Liver (tissue), 8 donors: ENCODE measurements at regions not wholly inside any gene's neighbourhood (a gene's known extent, or its start where the extent isn't known, plus 50 kb on each side); places are given as distances from the start of the nearest gene placed in this dataset.
A peak's percentile ranks its signal among the peaks of the same experiment; 100 is the strongest.

Source experiments
- DNase-seq: peaks from one replicate; pipeline ENCODE4 v3.0.0-alpha.2; 2017; ENCODE audit warnings: low spot score
- H3K27ac ChIP-seq, 2 donors: one replicate each; pipeline ENCODE4 v1.7.0; 2013; ENCODE audit warnings: inconsistent platforms in 2 of 2, low read length in 2 of 2, control low read depth in 1 of 2, low read depth in 1 of 2, mild to moderate bottlenecking in 1 of 2
- H3K27me3 ChIP-seq, 4 donors: one replicate each; pipeline versions ENCODE4 v1.6.1 to v1.7.0; 2013; ENCODE audit warnings: low read length in 3 of 4, inconsistent platforms in 1 of 4, mild to moderate bottlenecking in 1 of 4, moderate library complexity in 1 of 4; ENCODE audit not compliant: control insufficient read depth in 4 of 4, insufficient read depth in 4 of 4
- H3K36me3 ChIP-seq, 4 donors: one replicate each; pipeline versions ENCODE4 v1.6.1 to v1.7.0; 2013; ENCODE audit warnings: low read length in 3 of 4, mild to moderate bottlenecking in 3 of 4, low read depth in 1 of 4, moderate library complexity in 1 of 4; ENCODE audit not compliant: control insufficient read depth in 4 of 4, insufficient read depth in 3 of 4
- H3K4me1 ChIP-seq, 4 donors: one replicate each; pipeline versions ENCODE4 v1.6.1 to v1.7.0; 2013; ENCODE audit warnings: low read length in 3 of 4, mild to moderate bottlenecking in 3 of 4, moderate library complexity in 1 of 4; ENCODE audit not compliant: control insufficient read depth in 4 of 4, insufficient read depth in 4 of 4
- H3K4me3 ChIP-seq, 3 donors: one replicate each; pipeline versions ENCODE4 v1.6.1 to v1.7.0; 2013; ENCODE audit warnings: low read length in 3 of 3, control low read depth in 1 of 3, low read depth in 1 of 3, mild to moderate bottlenecking in 1 of 3
- H3K9ac ChIP-seq, 2 donors: one replicate each; pipeline ENCODE4 v1.7.0; 2013; ENCODE audit warnings: low read length in 2 of 2, mild to moderate bottlenecking in 2 of 2, moderate library complexity in 2 of 2, control low read depth in 1 of 2, low read depth in 1 of 2
- H3K9me3 ChIP-seq, 4 donors: one replicate each; pipeline versions ENCODE4 v1.6.1 to v1.7.0; 2013; ENCODE audit warnings: low read length in 3 of 4; ENCODE audit not compliant: control insufficient read depth in 4 of 4
- EGR1 ChIP-seq, 2 donors: IDR thresholded peaks; 2 replicates each; pipeline ENCODE4 v1.6.1; 2016 to 2018; ENCODE audit warnings: antibody characterized with exemption in 2 of 2, low read depth in 2 of 2
- FOXA1 ChIP-seq: IDR thresholded peaks from 2 replicates; pipeline ENCODE4 v1.6.1; 2016; ENCODE audit warnings: antibody characterized with exemption
- FOXA2 ChIP-seq: IDR thresholded peaks from 2 replicates; pipeline ENCODE4 v1.6.1; 2016; ENCODE audit warnings: antibody characterized with exemption
- GABPA ChIP-seq, 2 donors: IDR thresholded peaks in 1 of 2; conservative IDR thresholded peaks in 1 of 2; 2 replicates each; pipeline ENCODE4 v1.6.1; 2016; ENCODE audit warnings: antibody characterized with exemption in 2 of 2, mild to moderate bottlenecking in 1 of 2, moderate library complexity in 1 of 2
- HNF4A ChIP-seq, 2 donors: conservative IDR thresholded peaks; 2 replicates each; pipeline ENCODE4 v1.6.1; 2016; ENCODE audit warnings: antibody characterized with exemption in 2 of 2, mild to moderate bottlenecking in 2 of 2
- HNF4G ChIP-seq: IDR thresholded peaks from 2 replicates; pipeline ENCODE4 v1.6.1; 2016; ENCODE audit warnings: antibody characterized with exemption
- JUND ChIP-seq, 2 donors: IDR thresholded peaks; 2 replicates each; pipeline ENCODE4 v1.6.1; 2016; ENCODE audit warnings: antibody characterized with exemption in 2 of 2
- NR2F2 ChIP-seq: IDR thresholded peaks from 2 replicates; pipeline ENCODE4 v1.6.1; 2016; ENCODE audit warnings: antibody characterized with exemption
- RAD21 ChIP-seq, 2 donors: IDR thresholded peaks; 2 replicates each; pipeline ENCODE4 v1.6.1; 2016; ENCODE audit warnings: antibody characterized with exemption in 2 of 2, mild to moderate bottlenecking in 2 of 2
- RXRA ChIP-seq, 2 donors: IDR thresholded peaks; 2 replicates each; pipeline ENCODE4 v1.6.1; 2017 to 2018; ENCODE audit warnings: antibody characterized with exemption in 2 of 2, mild to moderate bottlenecking in 1 of 2
- SP1 ChIP-seq: IDR thresholded peaks from 2 replicates; pipeline ENCODE4 v1.6.1; 2018; ENCODE audit warnings: antibody characterized with exemption, mild to moderate bottlenecking
- TAF1 ChIP-seq: conservative IDR thresholded peaks from 2 replicates; pipeline ENCODE4 v1.6.1; 2016; ENCODE audit warnings: antibody characterized with exemption, mild to moderate bottlenecking
- YY1 ChIP-seq: IDR thresholded peaks from 2 replicates; pipeline ENCODE4 v1.6.1; 2016; ENCODE audit warnings: antibody characterized with exemption, mild to moderate bottlenecking
- WGBS: extraction: QIAGEN DNeasy Blood & Tissue Kit; methylation state at CpG from one replicate; pipeline ENCODE4 v1.1.7; 2013; 5-methylcytosine and 5-hydroxymethylcytosine counted together
- TF ChIP-seq, protein P1 (sequence below): IDR thresholded peaks from 2 replicates; pipeline ENCODE4 v1.6.1; 2016; ENCODE audit warnings: antibody characterized with exemption
- TF ChIP-seq, protein P2 (sequence below): IDR thresholded peaks from 2 replicates; pipeline ENCODE4 v1.6.1; 2016; ENCODE audit warnings: antibody characterized with exemption
- TF ChIP-seq, protein P3 (sequence below): fragments of 150-350 bp; IDR thresholded peaks from 2 replicates; pipeline ENCODE4 v1.5.1; 2017; ENCODE audit warnings: improper control_type of control experiment, low read depth, low read length; ENCODE audit not compliant: missing input control
- TF ChIP-seq, protein P4 (sequence below): IDR thresholded peaks from 2 replicates; pipeline ENCODE4 v1.6.1; 2016; ENCODE audit warnings: antibody characterized with exemption
- TF ChIP-seq, protein P5 (sequence below): IDR thresholded peaks from 2 replicates; pipeline ENCODE4 v1.6.1; 2016; ENCODE audit warnings: antibody characterized with exemption, mild to moderate bottlenecking
- donor health status: healthy.
- donor health status: healthy.
- donor health status: healthy.
- donor health status: healthy.
- donor health status: healthy.

DNA sequence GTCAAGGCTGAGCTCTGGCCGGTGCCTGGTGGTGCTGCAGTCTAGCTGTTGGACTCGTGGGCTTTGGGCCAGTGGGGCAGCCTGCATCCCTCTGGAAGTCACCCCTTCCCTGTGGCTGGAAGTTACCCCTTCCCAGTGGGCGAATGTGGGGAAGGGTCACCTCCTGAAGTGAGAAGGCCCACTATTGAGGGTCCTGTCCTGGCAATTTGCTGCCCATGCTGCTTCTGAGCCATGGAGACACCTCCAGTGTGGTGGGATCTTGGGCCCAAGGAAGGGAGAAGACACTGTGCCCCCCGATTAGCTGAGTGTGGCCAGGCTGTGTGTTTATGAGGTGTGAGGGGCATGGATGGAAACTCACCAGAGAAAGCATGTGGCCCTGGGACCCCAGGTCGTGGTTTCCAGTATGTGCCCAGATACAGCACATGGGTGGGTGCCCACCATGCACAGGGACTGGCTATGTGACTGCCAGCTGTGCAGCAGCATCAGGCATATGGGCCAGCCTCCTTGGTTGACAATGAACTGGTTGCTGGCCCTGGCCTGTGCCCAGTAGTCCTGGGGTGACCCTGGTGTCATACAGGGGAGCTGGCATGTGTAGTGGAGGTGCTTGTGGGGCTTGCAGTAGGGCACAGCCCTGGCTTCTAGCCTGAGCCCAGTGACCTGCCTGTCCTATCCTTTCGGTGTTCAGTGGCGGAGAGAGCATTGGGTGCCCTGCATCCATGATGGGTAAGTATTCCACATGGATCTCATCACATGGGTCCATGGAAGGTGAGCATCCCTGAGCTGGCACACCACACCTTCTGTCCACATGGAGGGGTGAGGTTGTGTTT lies 221.2 kb downstream of the SNRPN start:
- H3K36me3 ChIP-seq: no peaks in the 10 kb centered on the region
- TF ChIP-seq NR2F2 (no peak), HNF4G (no peak), RAD21 (IDR thresholded peaks at IDR 0.05) (no peak), FOXA2 (no peak), GABPA (IDR thresholded peaks at IDR 0.05 in 1 of 2, conservative IDR thresholded peaks at IDR 0.05 in 1 of 2) (no peak), EGR1 (IDR thresholded peaks at IDR 0.05; ENCODE audit: low read depth in 2 of 2) (no peak), FOXA1 (no peak), TAF1 (no peak), SP1 (no peak), JUND (IDR thresholded peaks at IDR 0.05) (no peak), HNF4A (conservative IDR thresholded peaks at IDR 0.05) (no peak), RXRA (IDR thresholded peaks at IDR 0.05) (no peak)
- TF ChIP-seq, protein P1, sequence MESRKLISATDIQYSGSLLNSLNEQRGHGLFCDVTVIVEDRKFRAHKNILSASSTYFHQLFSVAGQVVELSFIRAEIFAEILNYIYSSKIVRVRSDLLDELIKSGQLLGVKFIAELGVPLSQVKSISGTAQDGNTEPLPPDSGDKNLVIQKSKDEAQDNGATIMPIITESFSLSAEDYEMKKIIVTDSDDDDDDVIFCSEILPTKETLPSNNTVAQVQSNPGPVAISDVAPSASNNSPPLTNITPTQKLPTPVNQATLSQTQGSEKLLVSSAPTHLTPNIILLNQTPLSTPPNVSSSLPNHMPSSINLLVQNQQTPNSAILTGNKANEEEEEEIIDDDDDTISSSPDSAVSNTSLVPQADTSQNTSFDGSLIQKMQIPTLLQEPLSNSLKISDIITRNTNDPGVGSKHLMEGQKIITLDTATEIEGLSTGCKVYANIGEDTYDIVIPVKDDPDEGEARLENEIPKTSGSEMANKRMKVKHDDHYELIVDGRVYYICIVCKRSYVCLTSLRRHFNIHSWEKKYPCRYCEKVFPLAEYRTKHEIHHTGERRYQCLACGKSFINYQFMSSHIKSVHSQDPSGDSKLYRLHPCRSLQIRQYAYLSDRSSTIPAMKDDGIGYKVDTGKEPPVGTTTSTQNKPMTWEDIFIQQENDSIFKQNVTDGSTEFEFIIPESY: no peak
- TF ChIP-seq, protein P2, sequence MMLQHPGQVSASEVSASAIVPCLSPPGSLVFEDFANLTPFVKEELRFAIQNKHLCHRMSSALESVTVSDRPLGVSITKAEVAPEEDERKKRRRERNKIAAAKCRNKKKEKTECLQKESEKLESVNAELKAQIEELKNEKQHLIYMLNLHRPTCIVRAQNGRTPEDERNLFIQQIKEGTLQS: no peak
- TF ChIP-seq, protein P3, sequence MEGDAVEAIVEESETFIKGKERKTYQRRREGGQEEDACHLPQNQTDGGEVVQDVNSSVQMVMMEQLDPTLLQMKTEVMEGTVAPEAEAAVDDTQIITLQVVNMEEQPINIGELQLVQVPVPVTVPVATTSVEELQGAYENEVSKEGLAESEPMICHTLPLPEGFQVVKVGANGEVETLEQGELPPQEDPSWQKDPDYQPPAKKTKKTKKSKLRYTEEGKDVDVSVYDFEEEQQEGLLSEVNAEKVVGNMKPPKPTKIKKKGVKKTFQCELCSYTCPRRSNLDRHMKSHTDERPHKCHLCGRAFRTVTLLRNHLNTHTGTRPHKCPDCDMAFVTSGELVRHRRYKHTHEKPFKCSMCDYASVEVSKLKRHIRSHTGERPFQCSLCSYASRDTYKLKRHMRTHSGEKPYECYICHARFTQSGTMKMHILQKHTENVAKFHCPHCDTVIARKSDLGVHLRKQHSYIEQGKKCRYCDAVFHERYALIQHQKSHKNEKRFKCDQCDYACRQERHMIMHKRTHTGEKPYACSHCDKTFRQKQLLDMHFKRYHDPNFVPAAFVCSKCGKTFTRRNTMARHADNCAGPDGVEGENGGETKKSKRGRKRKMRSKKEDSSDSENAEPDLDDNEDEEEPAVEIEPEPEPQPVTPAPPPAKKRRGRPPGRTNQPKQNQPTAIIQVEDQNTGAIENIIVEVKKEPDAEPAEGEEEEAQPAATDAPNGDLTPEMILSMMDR: no peak
- TF ChIP-seq, protein P4, sequence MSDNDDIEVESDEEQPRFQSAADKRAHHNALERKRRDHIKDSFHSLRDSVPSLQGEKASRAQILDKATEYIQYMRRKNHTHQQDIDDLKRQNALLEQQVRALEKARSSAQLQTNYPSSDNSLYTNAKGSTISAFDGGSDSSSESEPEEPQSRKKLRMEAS: no peak
- peak overlapping the region in 1 of 3 donors; percentile 10 for H3K4me3 ChIP-seq
- 78% methylated on average over 7 of the region's 7 CpGs for WGBS
- no peaks in the 10 kb centered on the region for H3K4me1 ChIP-seq
- peaks cover 13 to 27% (median 19%) of the 10 kb centered on the region in 4 donors for H3K9me3 ChIP-seq
- no peaks in the 10 kb centered on the region for H3K27me3 ChIP-seq
- no peak overlapping the region for H3K9ac ChIP-seq
- DNase-seq: peak; percentile 27
- no peak overlapping the region for H3K27ac ChIP-seq

DNA sequence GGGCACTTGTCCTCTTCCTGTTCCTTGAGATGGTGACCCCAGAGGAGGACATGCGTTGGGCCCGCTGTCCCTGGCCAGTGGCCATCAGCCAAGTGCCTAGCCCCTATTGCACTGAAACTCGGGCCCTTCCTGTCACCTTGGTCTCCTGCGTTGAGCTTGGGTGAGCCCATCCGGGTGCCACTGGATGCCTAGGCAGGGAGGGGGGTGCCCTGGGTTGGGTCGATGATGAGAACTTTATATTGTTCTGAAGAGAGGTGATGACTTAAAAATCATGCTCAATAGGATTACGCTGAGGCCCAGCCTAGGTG lies 221.8 kb downstream of the SNRPN start:
- 91% methylated on average over 7 of the region's 7 CpGs for WGBS
- H3K27ac ChIP-seq: no peak overlapping the region
- H3K9ac ChIP-seq: no peak overlapping the region
- TF ChIP-seq EGR1 (IDR thresholded peaks at IDR 0.05; ENCODE audit: low read depth in 2 of 2): no peak
- TF ChIP-seq, protein P4: no peak
- no peak for TF ChIP-seq FOXA2
- TF ChIP-seq, protein P1: no peak
- TF ChIP-seq TAF1: no peak
- no peak for TF ChIP-seq HNF4G
- no peak for TF ChIP-seq NR2F2
- TF ChIP-seq, protein P5, sequence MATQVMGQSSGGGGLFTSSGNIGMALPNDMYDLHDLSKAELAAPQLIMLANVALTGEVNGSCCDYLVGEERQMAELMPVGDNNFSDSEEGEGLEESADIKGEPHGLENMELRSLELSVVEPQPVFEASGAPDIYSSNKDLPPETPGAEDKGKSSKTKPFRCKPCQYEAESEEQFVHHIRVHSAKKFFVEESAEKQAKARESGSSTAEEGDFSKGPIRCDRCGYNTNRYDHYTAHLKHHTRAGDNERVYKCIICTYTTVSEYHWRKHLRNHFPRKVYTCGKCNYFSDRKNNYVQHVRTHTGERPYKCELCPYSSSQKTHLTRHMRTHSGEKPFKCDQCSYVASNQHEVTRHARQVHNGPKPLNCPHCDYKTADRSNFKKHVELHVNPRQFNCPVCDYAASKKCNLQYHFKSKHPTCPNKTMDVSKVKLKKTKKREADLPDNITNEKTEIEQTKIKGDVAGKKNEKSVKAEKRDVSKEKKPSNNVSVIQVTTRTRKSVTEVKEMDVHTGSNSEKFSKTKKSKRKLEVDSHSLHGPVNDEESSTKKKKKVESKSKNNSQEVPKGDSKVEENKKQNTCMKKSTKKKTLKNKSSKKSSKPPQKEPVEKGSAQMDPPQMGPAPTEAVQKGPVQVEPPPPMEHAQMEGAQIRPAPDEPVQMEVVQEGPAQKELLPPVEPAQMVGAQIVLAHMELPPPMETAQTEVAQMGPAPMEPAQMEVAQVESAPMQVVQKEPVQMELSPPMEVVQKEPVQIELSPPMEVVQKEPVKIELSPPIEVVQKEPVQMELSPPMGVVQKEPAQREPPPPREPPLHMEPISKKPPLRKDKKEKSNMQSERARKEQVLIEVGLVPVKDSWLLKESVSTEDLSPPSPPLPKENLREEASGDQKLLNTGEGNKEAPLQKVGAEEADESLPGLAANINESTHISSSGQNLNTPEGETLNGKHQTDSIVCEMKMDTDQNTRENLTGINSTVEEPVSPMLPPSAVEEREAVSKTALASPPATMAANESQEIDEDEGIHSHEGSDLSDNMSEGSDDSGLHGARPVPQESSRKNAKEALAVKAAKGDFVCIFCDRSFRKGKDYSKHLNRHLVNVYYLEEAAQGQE: no peak
- no peak for TF ChIP-seq YY1
- TF ChIP-seq, protein P2: no peak
- no peak for TF ChIP-seq RAD21 (IDR thresholded peaks at IDR 0.05)
- TF ChIP-seq SP1: no peak
- TF ChIP-seq GABPA (IDR thresholded peaks at IDR 0.05 in 1 of 2, conservative IDR thresholded peaks at IDR 0.05 in 1 of 2): no peak
- no peak for TF ChIP-seq JUND (IDR thresholded peaks at IDR 0.05)
- no peak for TF ChIP-seq RXRA (IDR thresholded peaks at IDR 0.05)
- peaks cover 13 to 27% (median 20%) of the 10 kb centered on the region in 4 donors for H3K9me3 ChIP-seq
- H3K27me3 ChIP-seq: no peaks in the 10 kb centered on the region
- no peaks in the 10 kb centered on the region for H3K36me3 ChIP-seq
- H3K4me1 ChIP-seq: no peaks in the 10 kb centered on the region
- no peak for DNase-seq
- peak overlapping the region in 1 of 3 donors; percentile 10 for H3K4me3 ChIP-seq
